ENCODE measurements at regions not wholly inside any gene's neighbourhood (a gene's known extent, or its start where the extent isn't known, plus 50 kb on each side); places are given as distances from the start of the nearest gene placed in this dataset.
A peak's percentile ranks its signal among the peaks of the same experiment; 100 is the strongest.

GRCh38 chr6:16974704-16975359, 127.0 kb upstream of the STMND1 start:
- no peak for DNase-seq

DNA sequence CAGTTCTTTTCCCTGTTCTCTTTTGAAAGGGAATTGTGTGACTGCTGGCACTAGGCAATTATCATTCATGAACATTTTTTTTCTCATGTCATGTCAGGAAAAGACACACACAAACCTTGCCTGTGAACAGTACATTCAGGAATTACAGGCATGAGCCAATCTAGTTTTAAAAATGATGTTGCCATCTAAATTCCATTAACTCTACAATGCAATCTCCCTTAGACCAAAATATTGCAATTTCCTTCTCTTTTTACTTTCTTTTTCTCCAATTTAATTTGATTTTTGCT, 127.5 kb upstream of the STMND1 start:
- DNase-seq, result no peak

GRCh38 chr6:16973545-16974386, 128.1 kb upstream of the STMND1 start:
- no peak for DNase-seq

- no peak for DNase-seq
Observed at GRCh38 chr6:16973051-16973450, 128.8 kb upstream of the STMND1 start.

GRCh38 chr6:16972535-16972934, 129.3 kb upstream of the STMND1 start:
- no peak for DNase-seq

DNA sequence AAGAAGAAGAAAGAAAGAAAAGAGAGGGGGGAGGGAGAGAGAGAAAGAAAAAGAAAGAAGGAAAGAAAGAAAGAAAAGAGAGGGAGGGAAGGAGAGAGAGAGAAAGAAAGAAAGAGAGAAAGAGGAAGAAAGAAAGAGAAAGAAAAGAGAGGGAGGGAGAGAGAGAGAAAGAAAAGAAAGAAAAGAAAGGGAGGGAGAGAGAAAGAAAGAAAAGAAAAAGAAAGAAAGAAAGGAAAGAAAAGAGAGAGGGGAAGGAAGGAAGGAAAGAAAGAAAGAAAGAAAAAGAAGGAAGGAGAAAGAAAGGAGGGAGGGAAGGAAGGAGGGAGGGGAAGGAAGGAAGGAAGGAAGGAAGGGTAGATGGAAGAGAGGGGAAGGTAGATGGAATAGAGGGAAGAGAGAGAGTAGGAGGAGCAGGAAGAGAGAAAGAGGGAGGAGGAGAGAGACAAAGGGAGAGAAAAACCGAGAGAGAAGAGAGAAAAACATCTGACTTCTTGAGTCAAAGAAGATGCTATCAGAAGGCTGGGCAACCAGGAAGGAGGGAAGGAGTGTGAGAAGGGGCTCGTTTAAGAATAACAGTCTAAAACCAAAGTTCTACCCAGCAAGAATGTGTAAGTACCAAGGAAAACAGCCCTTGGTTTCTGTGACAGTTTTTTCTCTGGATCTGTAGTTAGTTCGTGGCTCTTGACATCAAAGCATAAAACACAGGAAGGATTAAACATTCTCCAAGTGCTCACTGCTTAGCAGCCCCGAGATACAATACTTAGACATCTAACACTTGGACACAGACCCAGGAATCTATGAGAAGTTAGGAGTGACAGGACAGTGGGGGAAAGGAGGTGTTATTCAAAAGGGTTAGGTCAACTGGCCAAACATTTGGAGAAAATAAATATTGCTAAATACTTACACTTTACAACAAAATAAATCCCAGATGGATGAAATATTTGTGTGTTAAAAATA, 131.9 kb upstream of the STMND1 start:
- no peak for DNase-seq

- DNase-seq, result no peak
Observed at GRCh38 chr6:16968101-16968500, 133.7 kb upstream of the STMND1 start.

DNA sequence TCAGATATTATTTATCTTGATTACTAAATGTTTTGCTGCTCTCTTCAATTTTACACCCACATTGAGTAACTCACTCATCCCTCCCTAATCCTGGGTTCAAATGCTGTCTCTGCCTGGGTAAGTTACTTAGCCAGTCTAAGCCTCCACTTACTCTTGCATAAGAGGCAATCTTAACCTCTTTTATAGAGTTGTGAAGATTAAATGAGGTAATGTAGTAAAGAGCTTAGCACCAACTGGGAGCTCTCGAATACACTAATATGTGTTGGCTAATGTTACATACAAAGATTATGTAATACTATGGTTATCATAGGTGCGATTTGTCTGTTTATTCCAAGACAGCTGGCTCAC, 134.4 kb upstream of the STMND1 start:
- no peak for DNase-seq

DNA sequence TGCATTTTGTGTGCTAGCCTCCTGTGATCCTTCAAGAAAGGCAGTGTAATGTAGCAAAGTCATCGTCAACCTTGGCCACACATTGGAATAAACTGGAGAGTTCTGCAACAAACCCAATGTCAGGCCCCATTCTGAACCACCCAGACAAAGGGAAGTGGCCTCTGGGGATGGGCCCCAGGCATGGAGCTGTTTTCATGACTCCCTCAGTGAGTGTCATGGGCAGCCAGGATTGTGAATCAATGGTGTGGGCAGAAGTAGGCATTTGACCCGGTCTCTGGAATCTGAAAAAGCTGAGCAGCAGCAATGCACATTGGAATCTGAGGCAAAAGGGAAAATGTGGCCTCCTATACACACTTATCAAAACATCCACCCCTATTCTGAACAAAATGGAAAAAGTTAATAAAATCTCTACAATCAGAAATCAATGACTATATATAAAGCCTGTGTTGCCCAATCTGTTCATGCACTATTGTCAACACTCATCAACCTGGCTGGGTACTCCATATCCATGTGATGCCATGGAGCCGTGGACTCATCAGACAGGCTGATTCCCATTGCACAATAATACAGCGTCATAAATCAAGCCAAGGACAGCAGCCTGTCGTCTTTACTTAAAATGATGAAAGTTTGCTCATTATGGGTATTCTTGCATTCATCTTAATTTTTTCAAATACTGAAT, 134.9 kb upstream of the STMND1 start:
- DNase-seq, result no peak

- no peak for DNase-seq
Observed at GRCh38 chr6:16965689-16966088, 136.2 kb upstream of the STMND1 start.

DNA sequence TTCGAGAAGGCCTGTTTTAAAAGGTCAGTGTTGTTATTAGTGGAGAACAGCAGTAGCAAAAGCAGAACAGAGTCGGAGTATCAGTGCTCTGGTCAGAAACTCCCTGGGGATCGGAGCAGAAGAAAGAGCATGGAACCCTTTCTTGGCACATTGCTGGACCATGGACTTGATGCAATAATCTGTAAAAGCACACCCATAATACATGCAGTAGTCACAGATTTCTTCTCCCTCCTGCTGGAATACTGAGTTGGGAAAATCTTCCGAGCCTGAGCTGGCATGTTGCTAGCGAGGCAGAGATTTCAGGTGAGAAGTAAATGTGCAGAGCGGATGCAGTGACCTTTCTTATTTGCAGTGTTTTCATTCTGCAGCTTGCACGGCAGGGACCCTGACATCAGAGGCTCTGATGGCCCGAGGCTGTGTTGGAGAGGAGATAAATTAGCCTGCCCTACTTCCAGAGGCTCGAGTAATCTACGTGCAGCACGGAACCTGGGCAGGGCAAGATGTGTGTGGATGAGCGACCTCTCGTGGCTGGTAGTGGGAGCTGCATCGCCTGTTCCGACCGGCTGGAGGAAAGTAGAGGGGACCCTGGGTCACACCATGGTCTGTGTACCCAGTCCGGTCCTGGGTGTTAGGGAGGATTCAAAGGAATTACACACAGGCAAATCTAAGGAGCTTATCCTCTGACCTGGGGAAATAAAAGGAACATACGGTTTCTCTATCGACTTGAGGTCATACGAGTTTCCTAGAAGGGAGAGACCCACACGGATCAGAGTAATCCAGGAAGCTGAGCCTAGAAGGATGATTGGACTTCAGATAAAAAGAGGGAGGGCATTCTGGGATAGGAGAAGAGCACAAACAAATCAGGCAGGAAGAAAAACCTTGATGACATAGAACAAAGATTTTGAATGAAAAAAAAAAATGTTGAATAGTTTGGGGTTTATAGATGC, 137.0 kb upstream of the STMND1 start:
- peak; percentile 56 for DNase-seq

DNA sequence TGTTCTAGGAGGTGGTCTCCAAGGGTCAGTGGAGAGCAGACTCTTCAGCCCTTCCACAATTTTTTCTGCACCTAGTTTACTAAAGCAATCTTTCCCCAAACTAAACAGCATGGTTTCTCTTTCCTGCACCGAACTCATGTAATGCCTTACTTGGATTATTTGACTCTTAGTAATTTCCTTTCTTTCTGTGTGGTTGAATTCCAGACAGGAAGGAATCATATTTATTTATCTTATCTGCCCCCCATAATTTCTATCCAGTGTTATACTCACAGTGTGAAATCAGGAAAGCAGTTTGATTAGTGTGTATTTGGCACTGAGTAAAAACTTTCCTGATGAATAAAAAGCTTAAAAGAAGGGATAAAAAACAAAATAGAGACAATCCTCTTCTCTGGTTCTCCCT, 140.3 kb upstream of the STMND1 start:
- peak; percentile 60 for DNase-seq

DNA sequence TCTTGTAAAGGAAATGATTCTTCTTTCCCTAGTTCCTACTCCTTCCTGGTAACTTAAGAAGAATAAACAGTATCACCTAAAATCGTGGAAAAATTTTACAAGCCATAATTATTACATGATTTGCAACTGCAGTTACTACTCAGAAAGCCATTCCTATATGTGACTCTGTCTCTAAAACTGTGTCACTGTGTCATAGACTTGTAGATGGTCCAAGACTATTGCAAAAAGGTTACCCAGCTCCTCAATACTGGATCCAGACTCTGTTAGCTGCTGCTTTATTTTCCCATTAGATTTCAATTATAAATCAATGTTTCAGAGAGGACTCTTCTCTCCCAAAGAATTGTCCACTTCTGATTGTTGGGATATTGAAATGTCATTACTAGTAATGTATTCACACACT, 142.1 kb upstream of the STMND1 start:
- no peak for DNase-seq

GRCh38 chr6:16956361-16956760, 145.5 kb upstream of the STMND1 start:
- no peak for DNase-seq

- DNase-seq, result no peak
Observed at GRCh38 chr6:16955899-16956298, 146.0 kb upstream of the STMND1 start.

DNA sequence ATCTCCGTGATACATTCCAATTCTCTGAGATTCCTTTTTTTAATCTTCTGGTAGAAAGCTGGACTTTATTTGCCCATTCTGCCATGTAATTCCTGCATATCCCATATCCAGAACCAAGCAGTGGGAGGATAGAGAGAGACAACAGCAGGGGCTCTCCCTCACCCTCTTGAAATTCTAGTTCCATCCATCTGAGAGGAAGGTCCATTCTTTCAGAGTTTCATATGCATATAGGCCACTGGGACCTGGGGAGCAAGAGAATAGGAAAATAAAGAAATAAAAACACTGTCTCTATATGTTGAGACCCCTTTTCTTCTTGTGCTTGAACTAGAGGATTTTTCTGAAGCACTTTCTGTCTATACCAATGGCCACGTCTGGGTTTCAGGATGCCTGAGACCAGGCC, 147.9 kb upstream of the STMND1 start:
- DNase-seq, result no peak

- DNase-seq, result no peak
Observed at GRCh38 chr6:16953446-16953845, 148.4 kb upstream of the STMND1 start.

GRCh38 chr6:16950825-16951495, 150.9 kb upstream of the STMND1 start:
- peak; percentile 10 for DNase-seq

- DNase-seq, result peak; percentile 83
Observed at GRCh38 chr6:16950302-16950701, 151.5 kb upstream of the STMND1 start.

DNA sequence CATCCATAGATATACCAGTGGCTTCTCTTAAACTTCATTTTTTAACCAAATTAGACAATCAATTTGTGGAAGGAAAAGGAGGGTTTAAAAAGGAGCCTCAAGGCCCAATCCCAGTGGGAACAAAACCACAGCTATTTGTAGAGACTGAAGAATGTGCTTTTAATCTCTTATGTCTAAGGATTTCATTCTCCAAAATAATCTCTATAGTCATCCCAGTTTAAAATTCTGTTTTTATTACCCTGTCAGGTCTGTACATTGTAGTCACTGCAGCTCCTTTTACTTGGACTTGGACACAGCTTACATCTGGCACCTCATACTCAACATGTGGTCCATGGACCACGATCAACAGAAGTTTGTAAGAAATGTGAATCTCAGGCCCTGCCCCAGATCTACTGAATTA, 152.1 kb upstream of the STMND1 start:
- peak; percentile 50 for DNase-seq

- DNase-seq, result no peak
Observed at GRCh38 chr6:16948396-16948795, 153.5 kb upstream of the STMND1 start.

Measured in NCI-H226 (cell line).